Neuronal stem cell (in vitro differentiated cells): ENCODE measurements at regions not wholly inside any gene's neighbourhood (a gene's known extent, or its start where the extent isn't known, plus 50 kb on each side); places are given as distances from the start of the nearest gene placed in this dataset.

ENCODE experiments used
- DNase-seq: peaks from one replicate; pipeline ENCODE4 v3.0.0-alpha.2; 2013; ENCODE audit warnings: low spot score
- H2AFZ ChIP-seq: one replicate; pipeline ENCODE4 v1.6.1; 2013; ENCODE audit warnings: mild to moderate bottlenecking, low read length, inconsistent platforms
- H2AK5ac ChIP-seq: 2 replicates; pipeline ENCODE4 v1.6.1; 2013; ENCODE audit warnings: low read depth, mild to moderate bottlenecking, inconsistent platforms, low read length, moderate library complexity, mixed read lengths
- H2BK120ac ChIP-seq: 2 replicates; pipeline ENCODE4 v1.6.1; 2013; ENCODE audit warnings: low read depth, mild to moderate bottlenecking, inconsistent platforms, low read length, moderate library complexity, mixed read lengths
- H2BK12ac ChIP-seq: one replicate; pipeline ENCODE4 v1.6.1; 2013; ENCODE audit warnings: low read length, inconsistent platforms
- H2BK15ac ChIP-seq: 2 replicates; pipeline ENCODE4 v1.6.1; 2013; ENCODE audit warnings: mild to moderate bottlenecking, low read length, inconsistent platforms, mixed read lengths
- H2BK5ac ChIP-seq: one replicate; pipeline ENCODE4 v1.6.1; 2013; ENCODE audit warnings: inconsistent platforms, mild to moderate bottlenecking, low read length, moderate library complexity
- H3K14ac ChIP-seq: one replicate; pipeline ENCODE4 v1.6.1; 2013; ENCODE audit warnings: low read length, inconsistent platforms
- H3K18ac ChIP-seq: 2 replicates; pipeline ENCODE4 v1.6.1; 2013; ENCODE audit warnings: low read length, inconsistent platforms
- H3K23ac ChIP-seq: 2 replicates; pipeline ENCODE4 v1.6.1; 2013; ENCODE audit warnings: low read depth, mild to moderate bottlenecking, mixed read lengths, low read length, inconsistent platforms; ENCODE audit not compliant: poor library complexity
- H3K27ac ChIP-seq: replicated peaks from 3 replicates; pipeline ENCODE4 v1.5.1; 2013; ENCODE audit warnings: low read length, inconsistent platforms
- H3K27me3 ChIP-seq, 3 experiments: 2 replicates each; pipeline ENCODE4 v1.6.1; 2013; ENCODE audit warnings: low read length in 3 of 3, mild to moderate bottlenecking in 2 of 3, inconsistent platforms in 1 of 3, low read depth in 1 of 3, mixed read lengths in 1 of 3, moderate library complexity in 1 of 3; ENCODE audit not compliant: control insufficient read depth in 3 of 3, insufficient read depth in 3 of 3
- H3K36me3 ChIP-seq, 2 donors: replicated peaks in 1 of 2; 2 replicates each; pipeline ENCODE4 v1.6.1; 2013; ENCODE audit warnings: low read length in 2 of 2; ENCODE audit not compliant: control insufficient read depth in 2 of 2, insufficient read depth in 2 of 2
- H3K4ac ChIP-seq: 2 replicates; pipeline ENCODE4 v1.6.1; 2013; ENCODE audit warnings: inconsistent platforms, mild to moderate bottlenecking, low read length, moderate library complexity
- H3K4me1 ChIP-seq, 2 donors: 1 replicate in 1 of 2; 2 replicates in 1 of 2; pipeline ENCODE4 v1.6.1; 2013; ENCODE audit warnings: low read length in 2 of 2, low read depth in 1 of 2; ENCODE audit not compliant: control insufficient read depth in 2 of 2, insufficient read depth in 1 of 2
- H3K4me2 ChIP-seq: one replicate; pipeline ENCODE4 v1.6.1; 2013; ENCODE audit warnings: mild to moderate bottlenecking, low read length, inconsistent platforms; ENCODE audit not compliant: insufficient read depth, poor library complexity, severe bottlenecking
- H3K4me3 ChIP-seq, 2 donors: 2 replicates each; pipeline ENCODE4 v1.5.1; 2013; ENCODE audit warnings: low read length in 2 of 2, mild to moderate bottlenecking in 2 of 2, inconsistent platforms in 1 of 2, moderate library complexity in 1 of 2
- H3K79me1 ChIP-seq: one replicate; pipeline ENCODE4 v1.6.1; 2013; ENCODE audit warnings: low read depth, mild to moderate bottlenecking, inconsistent platforms, low read length, moderate library complexity
- H3K9ac ChIP-seq: one replicate; pipeline ENCODE4 v1.6.1; 2013; ENCODE audit warnings: mild to moderate bottlenecking, low read depth, low read length, inconsistent platforms; ENCODE audit not compliant: poor library complexity
- H3K9me3 ChIP-seq, 2 donors: replicated peaks in 1 of 2; 2 replicates each; pipeline versions ENCODE3 to v1.6.1; 2013; ENCODE audit warnings: low read length in 2 of 2, mild to moderate bottlenecking in 2 of 2, inconsistent platforms in 1 of 2, low read depth in 1 of 2, mixed read lengths in 1 of 2, moderate library complexity in 1 of 2; ENCODE audit not compliant: control insufficient read depth in 2 of 2, insufficient read depth in 1 of 2
- H4K8ac ChIP-seq: one replicate; pipeline ENCODE4 v1.6.1; 2013; ENCODE audit warnings: low read depth, mild to moderate bottlenecking, inconsistent platforms, low read length, moderate library complexity
- H4K91ac ChIP-seq: one replicate; pipeline ENCODE4 v1.6.1; 2013; ENCODE audit warnings: low read length, low read depth, mild to moderate bottlenecking, inconsistent platforms; ENCODE audit not compliant: poor library complexity
- WGBS, 2 donors: extraction: QIAGEN DNeasy Blood & Tissue Kit; methylation state at CpG; one replicate each; pipeline ENCODE4 v1.1.7; 2013; ENCODE audit warnings: missing lambda C conversion rate in 2 of 2, mixed read lengths in 1 of 2; ENCODE audit not compliant: insufficient read length in 2 of 2, insufficient replicate concordance in 1 of 2; ENCODE audit errors: extremely low coverage in 2 of 2; 5-methylcytosine and 5-hydroxymethylcytosine counted together

DNA sequence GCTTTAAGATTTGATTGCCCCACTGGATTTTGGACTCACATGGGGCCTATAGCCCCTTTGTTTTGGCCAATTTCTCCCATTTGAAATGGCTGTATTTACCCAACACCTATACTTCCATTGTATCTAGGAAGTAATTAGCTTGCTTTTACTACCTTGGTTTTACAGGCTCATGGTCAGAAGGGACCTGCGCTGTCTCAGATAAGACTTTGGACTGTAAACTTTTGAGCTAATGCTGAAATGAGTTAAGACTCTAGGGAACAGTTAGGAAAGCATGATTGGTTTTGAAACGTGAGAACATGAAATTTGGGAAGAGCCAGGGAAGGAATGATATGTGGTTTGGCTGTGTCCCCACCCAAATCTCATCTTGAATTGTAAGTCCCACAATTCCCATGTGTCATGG lies 419.0 kb upstream of the TMPO start:
- Histone ChIP-seq H2BK12ac (no peak overlapping the region), H3K27ac (no peak overlapping the region), H2AFZ (no peak overlapping the region), H3K14ac (no peak overlapping the region), H3K4ac (no peak overlapping the region), H2BK5ac (no peak overlapping the region), H4K8ac (no peak overlapping the region), H3K4me2 (no peak overlapping the region), H3K18ac (no peak overlapping the region), H3K4me3 (no peak overlapping the region), H3K27me3 (no peaks in the 10 kb centered on the region), H3K36me3 (no peaks in the 10 kb centered on the region), H3K79me1 (no peaks in the 10 kb centered on the region), H3K4me1 (no peaks in the 10 kb centered on the region), H3K23ac (no peak overlapping the region), H2BK15ac (no peak overlapping the region), H2AK5ac (no peak overlapping the region), H4K91ac (no peak overlapping the region), H3K9ac (no peak overlapping the region), H3K9me3 (peaks cover 0 to 2% of the 10 kb centered on the region in 2 donors), H2BK120ac (no peak overlapping the region)
- no CpG with 5 or more reads among the region's 2 CpGs for WGBS, 2 donors
- no peak for DNase-seq

- no peak overlapping the region for H3K23ac ChIP-seq
- peaks cover 0 to 3% of the 10 kb centered on the region in 2 donors for H3K4me1 ChIP-seq
- no peak overlapping the region for H3K9ac ChIP-seq
- H2BK12ac ChIP-seq = no peak overlapping the region
- no peak overlapping the region for H3K14ac ChIP-seq
- no peak overlapping the region for H3K27ac ChIP-seq
- H3K9me3 ChIP-seq = no peaks in the 10 kb centered on the region
- no peaks in the 10 kb centered on the region for H3K79me1 ChIP-seq
- no peaks in the 10 kb centered on the region for H3K36me3 ChIP-seq
- no peak overlapping the region for H3K4me3 ChIP-seq
- H3K18ac ChIP-seq = no peak overlapping the region
- no peak overlapping the region for H3K4me2 ChIP-seq
- H4K8ac ChIP-seq = no peak overlapping the region
- H4K91ac ChIP-seq = no peak overlapping the region
- DNase-seq = no peak
- no CpG with 5 or more reads among the region's 7 CpGs for WGBS, 2 donors
- H3K4ac ChIP-seq = no peak overlapping the region
- H2AFZ ChIP-seq = peak overlapping the region; percentile 49
- H2BK120ac ChIP-seq = no peak overlapping the region
- H2AK5ac ChIP-seq = no peak overlapping the region
- H3K27me3 ChIP-seq = no peaks in the 10 kb centered on the region
- H2BK5ac ChIP-seq = no peak overlapping the region
- H2BK15ac ChIP-seq = no peak overlapping the region
Observed at GRCh38 chr12:98106031-98106683, 409.2 kb upstream of the TMPO start.

- Histone ChIP-seq H2BK12ac (no peak overlapping the region), H3K4me3 (no peak overlapping the region), H2AFZ (no peak overlapping the region), H3K79me1 (no peaks in the 10 kb centered on the region), H3K14ac (no peak overlapping the region), H4K8ac (no peak overlapping the region), H3K18ac (no peak overlapping the region), H2BK15ac (no peak overlapping the region), H3K23ac (no peak overlapping the region), H3K36me3 (no peaks in the 10 kb centered on the region), H3K9me3 (no peaks in the 10 kb centered on the region), H4K91ac (no peak overlapping the region), H3K27ac (no peak overlapping the region), H3K4ac (no peak overlapping the region), H2AK5ac (no peak overlapping the region), H3K27me3 (no peaks in the 10 kb centered on the region), H3K9ac (no peak overlapping the region), H3K4me1 (peaks cover 0 to 3% of the 10 kb centered on the region in 2 donors), H2BK5ac (no peak overlapping the region), H2BK120ac (no peak overlapping the region), H3K4me2 (no peak overlapping the region)
- WGBS, 2 donors = no CpG with 5 or more reads among the region's 3 CpGs
- DNase-seq = no peak
Observed at GRCh38 chr12:98109266-98109665, 406.1 kb upstream of the TMPO start.

DNA sequence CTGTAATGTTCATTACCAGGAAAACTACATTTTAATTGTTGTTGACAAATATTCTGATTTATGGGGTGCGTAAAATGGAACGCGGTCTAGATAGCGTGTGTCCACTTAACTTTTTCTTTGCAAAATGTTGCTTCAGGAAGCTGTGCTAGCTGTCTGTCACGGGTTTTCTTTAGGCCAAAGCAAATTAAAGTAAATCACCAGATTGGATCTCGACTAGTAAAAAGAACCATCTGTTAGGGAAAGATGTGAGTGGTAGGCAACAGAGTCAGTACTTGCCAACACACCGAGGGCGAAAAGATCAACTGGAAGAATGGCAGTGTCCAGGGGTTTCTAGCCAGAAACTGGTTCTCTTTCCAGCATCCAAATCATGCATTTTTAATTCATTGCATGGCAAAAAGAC lies 404.9 kb upstream of the TMPO start:
- Histone ChIP-seq H2AFZ (no peak overlapping the region), H2BK120ac (no peak overlapping the region), H3K9ac (no peak overlapping the region), H3K4me2 (no peak overlapping the region), H4K91ac (no peak overlapping the region), H2AK5ac (no peak overlapping the region), H3K9me3 (no peaks in the 10 kb centered on the region), H2BK12ac (no peak overlapping the region), H2BK5ac (no peak overlapping the region), H4K8ac (no peak overlapping the region), H3K36me3 (no peaks in the 10 kb centered on the region), H3K4ac (no peak overlapping the region), H3K18ac (no peak overlapping the region), H3K4me1 (peaks cover 0 to 3% of the 10 kb centered on the region in 2 donors), H3K23ac (no peak overlapping the region), H3K4me3 (no peak overlapping the region), H2BK15ac (no peak overlapping the region), H3K27me3 (no peaks in the 10 kb centered on the region), H3K14ac (no peak overlapping the region), H3K27ac (no peak overlapping the region), H3K79me1 (no peaks in the 10 kb centered on the region)
- no peak for DNase-seq
- no CpG with 5 or more reads among the region's 8 CpGs for WGBS, 2 donors
